SU-DHL-6 (cell line): ENCODE measurements at regions not wholly inside any gene's neighbourhood (a gene's known extent, or its start where the extent isn't known, plus 50 kb on each side); places are given as distances from the start of the nearest gene placed in this dataset.

Source experiments
- H2AFZ ChIP-seq: fragments of 200-600 bp; sonication (generic); 2 replicates; pipeline ENCODE4 v1.6.1; 2014; ENCODE audit warnings: low read depth, mild to moderate bottlenecking, moderate library complexity, mixed read lengths, antibody characterized with exemption, low read length; ENCODE audit not compliant: severe bottlenecking
- H3F3A ChIP-seq: fragments of 200-600 bp; shearing (Covaris generic); 2 replicates; pipeline ENCODE4 v1.6.0; 2016; ENCODE audit warnings: antibody characterized with exemption, mild to moderate bottlenecking; ENCODE audit not compliant: insufficient read depth
- H3K27ac ChIP-seq: fragments of 200-600 bp; sonication (generic); 2 replicates; pipeline ENCODE4 v1.5.1; 2016; ENCODE audit warnings: low read depth, mild to moderate bottlenecking, low read length, moderate library complexity, mixed read lengths
- H3K27me3 ChIP-seq: fragments of 200-600 bp; sonication (generic), shearing (Covaris generic); 2 replicates; pipeline ENCODE4 v1.6.0; 2014; ENCODE audit warnings: mild to moderate bottlenecking, low read length
- H3K36me3 ChIP-seq: fragments of 200-600 bp; sonication (generic); 2 replicates; pipeline ENCODE4 v1.6.1; 2014; ENCODE audit warnings: mild to moderate bottlenecking, low read length, mixed read lengths
- H3K4me2 ChIP-seq: fragments of 300-600, 200-600 bp; shearing (Covaris generic), sonication (generic); 2 replicates; pipeline ENCODE4 v1.6.0; 2014; ENCODE audit warnings: low read length, low read depth, mild to moderate bottlenecking; ENCODE audit not compliant: poor library complexity, severe bottlenecking
- H3K4me3 ChIP-seq: fragments of 200-600 bp; sonication (generic); 2 replicates; pipeline ENCODE4 v1.5.1; 2014; ENCODE audit warnings: antibody characterized with exemption, low read length, mild to moderate bottlenecking, mixed read lengths; ENCODE audit not compliant: insufficient read depth, poor library complexity, severe bottlenecking
- H3K79me2 ChIP-seq: fragments of 200-600 bp; sonication (generic); 2 replicates; pipeline ENCODE4 v1.6.1; 2014; ENCODE audit warnings: mild to moderate bottlenecking, low read length, moderate library complexity; ENCODE audit not compliant: insufficient read depth
- H3K9ac ChIP-seq: fragments of 200-600 bp; sonication (generic); 2 replicates; pipeline ENCODE4 v1.7.0; 2014; ENCODE audit warnings: mild to moderate bottlenecking, low read length
- H3K9me2 ChIP-seq: fragments of 200-600 bp; sonication (generic); replicated peaks from 2 replicates; pipeline ENCODE4 v1.6.1; 2014; ENCODE audit warnings: low read length; ENCODE audit not compliant: insufficient read depth
- H3K9me3 ChIP-seq: fragments of 200-600 bp; sonication (generic); 2 replicates; pipeline ENCODE4 v1.6.1; 2014; ENCODE audit warnings: low read length, mixed read lengths; ENCODE audit not compliant: insufficient read depth
- H4K20me1 ChIP-seq: fragments of 200-600 bp; sonication (generic); 2 replicates; pipeline ENCODE4 v1.6.1; 2014; ENCODE audit warnings: low read depth, mild to moderate bottlenecking, antibody characterized with exemption, low read length, moderate library complexity, mixed read lengths
- CTCF ChIP-seq: fragments of 200-600 bp; sonication (generic); IDR thresholded peaks from one replicate; pipeline ENCODE4 v1.5.1; 2017; ENCODE audit warnings: antibody characterized with exemption, mild to moderate bottlenecking, low read length, moderate library complexity; ENCODE audit not compliant: insufficient read depth, poor library complexity, severe bottlenecking
- EZH2phosphoT487 ChIP-seq: fragments of 200-600 bp; sonication (generic), shearing (Covaris generic); conservative IDR thresholded peaks from 2 replicates; pipeline ENCODE4 v1.6.1; 2018; ENCODE audit warnings: mild to moderate bottlenecking, antibody characterized with exemption, low read length, moderate library complexity, mixed read lengths

- Histone ChIP-seq H3K4me3 (peak overlapping the region; percentile 18), H3K36me3 (no peaks in the 10 kb centered on the region), H3K4me2 (peak overlapping the region; percentile 90), H3K9me2 (no peaks in the 10 kb centered on the region), H4K20me1 (no peaks in the 10 kb centered on the region), H3K9ac (peak overlapping the region; percentile 52), H3F3A (peaks cover 56% of the 10 kb centered on the region), H2AFZ (no peak overlapping the region), H3K9me3 (no peaks in the 10 kb centered on the region), H3K27ac (peak overlapping the region; percentile 99), H3K79me2 (peaks cover 19% of the 10 kb centered on the region), H3K27me3 (no peaks in the 10 kb centered on the region)
- TF ChIP-seq CTCF, result no peak
- TF ChIP-seq EZH2phosphoT487, result no peak
Observed at GRCh38 chr12:92471551-92471950, 231.2 kb upstream of the PLEKHG7 start.

GRCh38 chr12:92470608-92471021 lies 232.2 kb upstream of the PLEKHG7 start:
- Histone ChIP-seq H2AFZ (no peak overlapping the region), H3K4me2 (peak overlapping the region; percentile 90), H3K9ac (peak overlapping the region; percentile 52), H4K20me1 (no peaks in the 10 kb centered on the region), H3K9me2 (no peaks in the 10 kb centered on the region), H3K79me2 (peaks cover 19% of the 10 kb centered on the region), H3K9me3 (no peaks in the 10 kb centered on the region), H3K27ac (peak overlapping the region; percentile 99), H3K27me3 (no peaks in the 10 kb centered on the region), H3F3A (peaks cover 62% of the 10 kb centered on the region), H3K4me3 (peak overlapping the region; percentile 18), H3K36me3 (no peaks in the 10 kb centered on the region)
- TF ChIP-seq EZH2phosphoT487, result no peak
- no peak for TF ChIP-seq CTCF

- H3K9me2 ChIP-seq, result no peaks in the 10 kb centered on the region
- peak overlapping the region; percentile 52 for H3K9ac ChIP-seq
- peaks cover 19% of the 10 kb centered on the region for H3K79me2 ChIP-seq
- peak overlapping the region; percentile 90 for H3K4me2 ChIP-seq
- TF ChIP-seq CTCF, result no peak
- no peak for TF ChIP-seq EZH2phosphoT487
- H3K4me3 ChIP-seq, result no peak overlapping the region
- H3K36me3 ChIP-seq, result no peaks in the 10 kb centered on the region
- H4K20me1 ChIP-seq, result no peaks in the 10 kb centered on the region
- H3K27me3 ChIP-seq, result no peaks in the 10 kb centered on the region
- no peaks in the 10 kb centered on the region for H3K9me3 ChIP-seq
- peak overlapping the region; percentile 99 for H3K27ac ChIP-seq
- peak overlapping the region; percentile 31 for H2AFZ ChIP-seq
- H3F3A ChIP-seq, result peaks cover 67% of the 10 kb centered on the region
Observed at GRCh38 chr12:92469837-92470236, 233.0 kb upstream of the PLEKHG7 start.
